ENCODE measurements at regions not wholly inside any gene's neighbourhood (a gene's known extent, or its start where the extent isn't known, plus 50 kb on each side); places are given as distances from the start of the nearest gene placed in this dataset.

DNA sequence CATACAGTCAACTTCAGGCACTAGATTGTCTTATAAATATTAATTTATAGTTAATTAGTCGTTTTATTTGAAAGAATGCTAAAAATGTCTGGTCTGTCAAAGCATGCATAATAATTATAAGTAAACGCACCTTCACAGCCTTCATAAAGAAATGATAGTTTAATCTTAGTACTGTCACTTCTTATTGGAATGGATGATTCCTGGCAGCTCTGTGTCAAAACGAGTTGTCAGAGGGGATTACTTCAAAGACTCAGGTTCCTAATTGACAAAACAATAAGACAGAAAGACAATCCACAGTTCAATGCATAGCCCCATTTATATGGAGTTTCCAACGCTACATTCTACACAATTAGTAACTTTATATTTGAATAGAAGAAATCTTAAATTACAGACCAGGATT lies 461.3 kb upstream of the TECRL start:
- TF ChIP-seq, protein P1, sequence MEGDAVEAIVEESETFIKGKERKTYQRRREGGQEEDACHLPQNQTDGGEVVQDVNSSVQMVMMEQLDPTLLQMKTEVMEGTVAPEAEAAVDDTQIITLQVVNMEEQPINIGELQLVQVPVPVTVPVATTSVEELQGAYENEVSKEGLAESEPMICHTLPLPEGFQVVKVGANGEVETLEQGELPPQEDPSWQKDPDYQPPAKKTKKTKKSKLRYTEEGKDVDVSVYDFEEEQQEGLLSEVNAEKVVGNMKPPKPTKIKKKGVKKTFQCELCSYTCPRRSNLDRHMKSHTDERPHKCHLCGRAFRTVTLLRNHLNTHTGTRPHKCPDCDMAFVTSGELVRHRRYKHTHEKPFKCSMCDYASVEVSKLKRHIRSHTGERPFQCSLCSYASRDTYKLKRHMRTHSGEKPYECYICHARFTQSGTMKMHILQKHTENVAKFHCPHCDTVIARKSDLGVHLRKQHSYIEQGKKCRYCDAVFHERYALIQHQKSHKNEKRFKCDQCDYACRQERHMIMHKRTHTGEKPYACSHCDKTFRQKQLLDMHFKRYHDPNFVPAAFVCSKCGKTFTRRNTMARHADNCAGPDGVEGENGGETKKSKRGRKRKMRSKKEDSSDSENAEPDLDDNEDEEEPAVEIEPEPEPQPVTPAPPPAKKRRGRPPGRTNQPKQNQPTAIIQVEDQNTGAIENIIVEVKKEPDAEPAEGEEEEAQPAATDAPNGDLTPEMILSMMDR (IDR thresholded peaks at IDR 0.05; ENCODE audit: insufficient read depth, low read length) = no peak
- TF ChIP-seq GABPA (IDR thresholded peaks at IDR 0.05; ENCODE audit: low read depth) (no peak), POLR2AphosphoS5 (IDR thresholded peaks at IDR 0.05; ENCODE audit: low read depth) (no peak), SPI1 (IDR thresholded peaks at IDR 0.05; ENCODE audit: borderline replicate concordance, low read depth) (no peak)
- TF ChIP-seq, protein P2, sequence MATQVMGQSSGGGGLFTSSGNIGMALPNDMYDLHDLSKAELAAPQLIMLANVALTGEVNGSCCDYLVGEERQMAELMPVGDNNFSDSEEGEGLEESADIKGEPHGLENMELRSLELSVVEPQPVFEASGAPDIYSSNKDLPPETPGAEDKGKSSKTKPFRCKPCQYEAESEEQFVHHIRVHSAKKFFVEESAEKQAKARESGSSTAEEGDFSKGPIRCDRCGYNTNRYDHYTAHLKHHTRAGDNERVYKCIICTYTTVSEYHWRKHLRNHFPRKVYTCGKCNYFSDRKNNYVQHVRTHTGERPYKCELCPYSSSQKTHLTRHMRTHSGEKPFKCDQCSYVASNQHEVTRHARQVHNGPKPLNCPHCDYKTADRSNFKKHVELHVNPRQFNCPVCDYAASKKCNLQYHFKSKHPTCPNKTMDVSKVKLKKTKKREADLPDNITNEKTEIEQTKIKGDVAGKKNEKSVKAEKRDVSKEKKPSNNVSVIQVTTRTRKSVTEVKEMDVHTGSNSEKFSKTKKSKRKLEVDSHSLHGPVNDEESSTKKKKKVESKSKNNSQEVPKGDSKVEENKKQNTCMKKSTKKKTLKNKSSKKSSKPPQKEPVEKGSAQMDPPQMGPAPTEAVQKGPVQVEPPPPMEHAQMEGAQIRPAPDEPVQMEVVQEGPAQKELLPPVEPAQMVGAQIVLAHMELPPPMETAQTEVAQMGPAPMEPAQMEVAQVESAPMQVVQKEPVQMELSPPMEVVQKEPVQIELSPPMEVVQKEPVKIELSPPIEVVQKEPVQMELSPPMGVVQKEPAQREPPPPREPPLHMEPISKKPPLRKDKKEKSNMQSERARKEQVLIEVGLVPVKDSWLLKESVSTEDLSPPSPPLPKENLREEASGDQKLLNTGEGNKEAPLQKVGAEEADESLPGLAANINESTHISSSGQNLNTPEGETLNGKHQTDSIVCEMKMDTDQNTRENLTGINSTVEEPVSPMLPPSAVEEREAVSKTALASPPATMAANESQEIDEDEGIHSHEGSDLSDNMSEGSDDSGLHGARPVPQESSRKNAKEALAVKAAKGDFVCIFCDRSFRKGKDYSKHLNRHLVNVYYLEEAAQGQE (IDR thresholded peaks at IDR 0.05; ENCODE audit: insufficient replicate concordance, low read depth) = no peak
